ENCODE measurements at regions not wholly inside any gene's neighbourhood (a gene's known extent, or its start where the extent isn't known, plus 50 kb on each side); places are given as distances from the start of the nearest gene placed in this dataset.
"Not testable (repeated sequence)": the region's sequence is repeated elsewhere in the genome, so short reads cannot be mapped to it uniquely, and the experiment has no call there.

GRCh38 chr9:7336356-7337065 lies 463.1 kb downstream of the DMAC1 start:
- DNase-seq: no peak

- DNase-seq: no peak
Observed at GRCh38 chr9:7333719-7334118, 465.9 kb downstream of the DMAC1 start.

- no peak for DNase-seq
Observed at GRCh38 chr9:7332780-7333179, 466.8 kb downstream of the DMAC1 start.

DNA sequence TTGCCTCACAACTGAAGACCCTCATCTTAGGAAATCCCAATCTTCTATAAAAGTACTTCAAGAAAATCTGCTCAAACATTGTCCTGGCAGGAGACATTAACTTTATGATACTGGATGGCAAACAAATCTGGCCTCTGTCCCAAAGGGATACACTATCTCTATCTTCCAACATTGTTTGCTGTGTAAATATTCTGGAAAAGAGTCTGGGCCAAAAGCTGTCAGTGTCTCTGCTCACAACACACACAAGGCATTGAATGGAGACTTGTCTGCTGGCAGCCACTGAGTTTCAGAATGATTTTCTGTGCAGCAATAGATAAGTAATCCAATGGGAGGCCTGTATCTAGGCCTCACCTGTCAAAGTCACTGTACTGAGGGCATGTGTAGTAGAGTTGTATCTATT lies 471.1 kb downstream of the DMAC1 start:
- DNase-seq: no peak

GRCh38 chr9:7325995-7326394 lies 473.6 kb downstream of the DMAC1 start:
- DNase-seq: no peak

DNA sequence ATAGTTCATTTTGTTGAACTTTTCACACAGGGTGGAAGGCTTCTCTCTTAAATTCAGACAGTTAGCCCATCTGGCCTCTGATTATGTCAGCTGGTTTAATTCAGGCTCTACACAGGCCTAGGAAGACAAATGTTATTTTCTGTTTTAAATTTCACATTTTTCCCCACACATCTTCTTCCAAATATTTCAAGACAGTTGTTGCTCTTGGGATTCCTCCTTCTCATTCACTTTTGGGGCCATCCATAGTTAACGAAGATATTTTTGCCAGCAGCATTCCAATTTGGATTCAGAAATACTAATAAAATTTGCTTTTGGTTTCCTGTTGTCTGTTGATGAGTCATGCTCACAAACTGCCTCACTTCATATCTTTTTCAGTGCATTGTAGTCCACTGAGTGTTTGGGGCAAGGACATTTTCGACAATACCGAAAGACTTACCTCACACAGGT lies 475.4 kb downstream of the DMAC1 start:
- DNase-seq: no peak

GRCh38 chr9:7320841-7321240 lies 478.7 kb downstream of the DMAC1 start:
- DNase-seq: no peak

DNA sequence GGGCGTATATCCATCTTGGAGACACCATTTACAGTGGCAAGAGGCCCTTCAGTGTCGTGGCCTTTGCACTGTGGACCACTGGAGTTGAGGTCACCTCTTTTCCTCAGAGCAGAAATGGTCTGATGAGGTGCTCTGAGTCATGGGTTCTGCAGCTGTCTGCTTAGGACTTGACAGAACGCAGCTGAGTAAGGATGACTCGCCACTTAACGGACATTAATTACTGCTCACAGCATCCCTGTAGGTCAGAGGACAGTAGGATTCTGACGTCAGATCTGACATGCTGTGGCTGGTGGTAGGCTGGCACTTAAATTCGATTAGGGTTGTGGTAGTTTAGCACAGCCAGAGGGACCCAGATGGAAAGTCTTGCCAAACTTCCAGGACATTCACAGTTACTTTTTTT lies 479.4 kb downstream of the DMAC1 start:
- DNase-seq: no peak

DNA sequence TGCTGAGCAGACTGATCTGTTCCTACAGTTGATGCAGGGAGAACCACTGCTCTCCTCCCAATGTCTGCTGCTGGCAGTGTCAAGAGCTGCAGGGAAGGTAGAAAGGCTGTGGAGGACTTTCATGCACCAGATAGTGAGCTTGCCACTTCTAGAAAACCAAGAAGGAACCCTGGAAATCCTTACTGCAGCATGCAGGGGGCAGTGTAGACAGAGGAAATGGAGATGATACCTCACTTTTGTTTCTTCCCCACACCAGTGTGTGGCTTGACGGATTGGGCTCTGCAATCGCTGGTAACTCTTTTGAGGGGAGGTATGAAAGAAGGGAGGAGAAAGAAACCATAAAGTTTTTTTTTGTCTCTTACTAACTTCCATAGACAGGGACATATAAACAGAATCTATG lies 480.7 kb downstream of the DMAC1 start:
- no peak for DNase-seq

- no peak for DNase-seq
Observed at GRCh38 chr9:7316967-7317366, 482.6 kb downstream of the DMAC1 start.

DNA sequence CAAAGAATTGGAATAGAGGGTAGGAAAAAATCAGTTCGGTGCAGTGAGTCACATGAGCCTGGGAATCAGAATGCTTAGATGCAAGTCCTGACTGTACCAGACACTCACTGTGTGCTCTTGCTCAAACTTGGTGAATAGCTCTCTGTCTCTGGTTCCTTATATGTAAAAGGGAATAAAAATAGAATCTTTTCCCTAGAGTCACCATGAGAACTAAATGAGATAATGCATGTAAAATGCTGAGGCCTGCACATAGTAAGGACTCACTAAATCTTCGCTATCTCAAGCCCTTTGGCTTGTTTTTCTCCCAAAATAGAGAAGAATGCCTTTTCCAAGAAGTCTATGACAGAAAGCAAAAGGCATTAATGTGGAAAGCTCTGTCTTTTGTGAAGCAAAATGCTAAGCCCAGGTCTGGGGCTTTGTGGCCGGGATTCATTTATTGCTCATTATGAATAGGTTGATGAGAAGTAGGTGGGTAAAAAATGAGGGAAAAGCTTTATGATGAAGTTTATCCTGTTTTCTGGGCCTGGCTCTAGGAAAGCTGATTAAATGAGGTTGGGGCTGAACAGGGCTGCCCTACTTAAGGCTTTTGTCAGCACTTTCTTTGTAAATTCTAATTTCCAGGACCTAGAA lies 483.3 kb downstream of the DMAC1 start:
- no peak for DNase-seq

GRCh38 chr9:7315746-7316145 lies 483.8 kb downstream of the DMAC1 start:
- no peak for DNase-seq

GRCh38 chr9:7315116-7315515 lies 484.5 kb downstream of the DMAC1 start:
- DNase-seq: no peak

- DNase-seq: no peak
Observed at GRCh38 chr9:7313389-7313788, 486.2 kb downstream of the DMAC1 start.

DNA sequence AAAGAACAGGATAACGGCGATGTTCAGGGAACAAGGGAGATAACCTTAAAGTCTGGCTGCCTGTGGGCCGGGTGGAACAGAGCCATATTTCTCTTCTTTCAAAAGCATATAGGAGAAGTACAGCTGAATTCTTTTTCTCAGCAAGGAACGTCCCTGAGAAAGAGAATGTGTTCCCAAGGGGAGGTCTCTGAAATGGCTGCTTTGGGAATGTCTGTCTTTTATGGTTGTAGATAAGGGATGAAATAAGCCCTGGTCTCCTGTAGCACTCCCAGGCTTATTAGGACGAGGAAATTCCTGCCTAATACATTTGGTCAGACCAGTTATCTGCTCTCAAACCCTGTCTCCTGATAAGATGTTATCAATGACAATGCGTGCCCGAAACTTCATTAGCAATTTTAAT lies 490.5 kb downstream of the DMAC1 start:
- not testable (repeated sequence) for DNase-seq

DNA sequence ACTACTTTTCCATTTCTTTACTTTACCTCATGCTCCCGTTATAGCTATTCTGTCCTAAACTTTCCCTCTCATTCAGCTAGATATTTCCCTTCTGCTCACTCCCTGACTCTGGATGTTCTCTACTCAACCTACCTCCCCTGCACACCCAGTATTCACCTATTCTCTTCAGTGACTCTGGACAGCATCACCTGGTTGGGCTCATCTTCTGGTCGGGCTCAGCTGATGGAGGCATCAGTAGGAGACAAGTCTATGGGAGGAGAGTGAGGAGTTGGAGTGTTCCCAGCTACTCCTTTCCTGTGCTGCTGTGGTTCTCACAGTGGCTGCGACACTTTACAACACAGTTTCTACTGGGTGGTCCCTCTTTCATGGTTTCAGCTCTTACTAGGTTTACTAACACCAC lies 493.9 kb downstream of the DMAC1 start:
- no peak for DNase-seq

DNA sequence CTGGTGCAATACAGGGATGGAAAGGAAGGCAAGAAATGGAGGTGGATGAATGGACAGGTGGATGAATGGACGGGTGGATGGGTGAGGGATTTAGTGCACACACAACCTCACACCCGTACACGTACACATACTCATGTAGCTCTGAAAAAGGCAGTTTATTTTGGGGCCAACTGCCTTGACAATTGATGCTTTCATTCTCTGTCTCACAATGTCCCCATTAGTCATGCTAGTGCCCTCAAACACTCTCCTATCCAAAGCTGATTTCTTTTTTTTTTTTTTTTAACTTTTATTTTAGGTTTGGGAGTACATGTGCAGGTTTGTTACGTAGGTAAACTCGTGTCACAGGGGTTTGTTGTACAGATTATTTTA lies 495.0 kb downstream of the DMAC1 start:
- no peak for DNase-seq

- no peak for DNase-seq
Observed at GRCh38 chr9:7303907-7304626, 495.5 kb downstream of the DMAC1 start.

DNA sequence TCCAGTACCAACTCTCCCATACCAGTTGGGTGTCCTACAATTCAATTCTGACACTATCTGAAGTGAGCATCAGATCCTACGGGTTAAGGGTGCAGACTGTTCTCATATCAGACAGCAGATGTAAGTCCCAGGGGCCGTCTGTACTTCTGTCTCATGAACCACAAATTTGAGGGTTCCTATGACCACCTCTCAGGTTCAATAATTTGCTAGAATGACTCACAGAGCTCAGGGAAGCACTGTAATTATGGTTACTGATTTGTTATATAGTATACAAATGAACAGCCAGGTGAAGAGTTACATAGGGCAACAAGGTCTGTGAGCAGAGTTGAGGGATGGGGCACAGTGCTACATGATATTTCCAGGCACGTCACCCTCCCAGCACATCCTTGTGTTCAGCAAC lies 499.1 kb downstream of the DMAC1 start:
- DNase-seq: no peak

DNA sequence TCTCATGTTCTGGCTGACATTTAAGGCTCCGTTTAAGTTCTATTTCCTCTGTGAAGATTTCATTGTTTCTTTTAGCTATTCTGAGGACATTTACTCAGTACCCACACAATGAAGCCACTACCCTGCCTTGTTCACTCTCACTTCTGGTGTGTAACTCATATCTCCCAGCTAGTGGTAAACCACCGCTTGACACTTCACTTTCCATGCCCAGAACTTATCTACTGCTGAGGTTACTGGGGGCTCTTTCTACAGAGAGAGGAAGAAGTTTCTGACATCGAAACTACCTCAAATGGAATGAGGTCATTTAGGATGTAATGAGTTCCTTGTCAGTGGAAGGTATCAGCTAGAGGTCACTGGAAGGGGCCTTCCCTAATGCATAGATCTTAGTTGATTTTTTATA lies 501.5 kb downstream of the DMAC1 start:
- DNase-seq: peak; percentile 4

DNA sequence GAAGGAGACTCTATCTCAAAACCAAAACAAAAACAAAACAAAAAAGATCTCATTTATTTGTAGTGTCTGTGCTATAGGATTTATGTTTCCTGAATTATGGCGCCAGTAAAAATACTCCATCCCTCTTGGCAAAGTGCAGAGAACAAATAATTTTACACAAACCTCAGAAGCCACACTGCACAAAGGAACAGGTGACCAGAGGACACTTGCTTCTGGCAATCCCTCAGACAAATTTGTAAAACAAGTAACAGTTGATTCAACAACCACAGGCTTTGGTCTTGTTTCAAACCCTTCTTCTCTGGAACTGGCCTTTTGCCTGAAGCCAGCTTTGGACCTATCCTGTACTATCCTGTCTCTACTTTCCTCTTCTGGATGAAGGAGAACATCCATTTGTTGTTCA lies 502.1 kb downstream of the DMAC1 start:
- no peak for DNase-seq

GRCh38 chr9:7293091-7293490 lies 506.5 kb downstream of the DMAC1 start:
- DNase-seq: no peak

DNA sequence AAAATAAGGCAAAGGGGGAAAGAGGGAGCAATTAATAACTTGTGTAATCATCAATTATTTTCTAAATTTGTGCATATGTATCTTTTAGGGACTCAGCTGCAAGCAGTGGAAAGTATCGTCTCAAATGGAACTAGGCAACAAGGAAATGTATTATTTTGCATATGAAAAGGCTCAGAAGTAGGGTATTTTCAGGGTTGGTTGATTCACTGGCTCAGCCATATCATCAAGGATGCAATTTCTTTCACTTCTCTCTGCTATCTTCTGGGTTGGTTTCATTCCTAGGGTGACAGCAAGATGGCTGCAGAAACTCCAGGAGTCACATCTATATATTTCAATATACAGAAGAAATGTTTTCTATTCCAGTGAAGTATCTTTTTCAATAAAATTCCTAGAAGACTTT lies 509.8 kb downstream of the DMAC1 start:
- no peak for DNase-seq

- no peak for DNase-seq
Observed at GRCh38 chr9:7287986-7288385, 511.6 kb downstream of the DMAC1 start.
